ENCODE measurements at regions not wholly inside any gene's neighbourhood (a gene's known extent, or its start where the extent isn't known, plus 50 kb on each side); places are given as distances from the start of the nearest gene placed in this dataset.
"Not testable (repeated sequence)": the region's sequence is repeated elsewhere in the genome, so short reads cannot be mapped to it uniquely, and the experiment has no call there.

DNA sequence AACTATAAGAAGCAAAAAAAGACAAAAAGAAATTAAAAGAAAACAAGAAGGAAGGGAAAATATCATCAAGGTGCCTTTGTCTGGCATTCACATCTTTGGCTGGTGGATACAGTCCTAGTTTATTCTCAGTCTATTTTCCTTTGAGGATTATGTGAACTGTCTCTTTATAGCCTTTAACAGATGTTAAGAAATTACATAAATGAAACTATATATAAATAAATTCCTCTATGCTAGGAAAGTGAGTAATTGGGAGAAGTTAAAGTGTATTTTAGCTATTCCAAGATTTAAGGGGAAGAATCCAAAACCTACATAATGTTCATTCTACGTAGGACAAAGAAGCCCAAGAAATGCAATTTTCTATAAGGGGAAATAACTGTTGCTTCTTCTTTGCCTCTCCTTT, 316.3 kb downstream of the ADAMTS20 start:
- TF ChIP-seq, protein P1, sequence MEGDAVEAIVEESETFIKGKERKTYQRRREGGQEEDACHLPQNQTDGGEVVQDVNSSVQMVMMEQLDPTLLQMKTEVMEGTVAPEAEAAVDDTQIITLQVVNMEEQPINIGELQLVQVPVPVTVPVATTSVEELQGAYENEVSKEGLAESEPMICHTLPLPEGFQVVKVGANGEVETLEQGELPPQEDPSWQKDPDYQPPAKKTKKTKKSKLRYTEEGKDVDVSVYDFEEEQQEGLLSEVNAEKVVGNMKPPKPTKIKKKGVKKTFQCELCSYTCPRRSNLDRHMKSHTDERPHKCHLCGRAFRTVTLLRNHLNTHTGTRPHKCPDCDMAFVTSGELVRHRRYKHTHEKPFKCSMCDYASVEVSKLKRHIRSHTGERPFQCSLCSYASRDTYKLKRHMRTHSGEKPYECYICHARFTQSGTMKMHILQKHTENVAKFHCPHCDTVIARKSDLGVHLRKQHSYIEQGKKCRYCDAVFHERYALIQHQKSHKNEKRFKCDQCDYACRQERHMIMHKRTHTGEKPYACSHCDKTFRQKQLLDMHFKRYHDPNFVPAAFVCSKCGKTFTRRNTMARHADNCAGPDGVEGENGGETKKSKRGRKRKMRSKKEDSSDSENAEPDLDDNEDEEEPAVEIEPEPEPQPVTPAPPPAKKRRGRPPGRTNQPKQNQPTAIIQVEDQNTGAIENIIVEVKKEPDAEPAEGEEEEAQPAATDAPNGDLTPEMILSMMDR (IDR thresholded peaks at IDR 0.05; ENCODE audit: low read depth, low read length, missing control alignments): no peak
- DNase-seq (ENCODE audit: low read depth): no peak
- H3K4me3 ChIP-seq (ENCODE audit: low read depth, low read length): no peak overlapping the region

DNA sequence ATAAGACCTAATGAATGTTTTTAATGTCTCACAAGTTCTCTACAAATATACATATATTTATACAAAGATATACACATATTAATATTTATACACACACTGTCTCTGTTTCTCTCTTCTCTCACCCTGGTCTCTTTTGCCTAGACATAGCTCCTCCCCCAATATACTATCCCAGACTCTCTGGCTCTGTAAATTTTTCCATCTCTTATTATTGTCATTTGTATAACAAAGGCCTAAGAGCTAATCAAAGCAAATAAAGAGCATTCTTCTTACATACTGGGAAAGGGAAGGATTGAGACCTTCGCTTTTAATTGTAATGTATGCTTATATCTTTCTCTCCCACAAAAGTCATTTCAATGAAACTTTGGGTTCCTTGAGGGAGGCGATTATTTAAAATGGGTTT, 318.1 kb downstream of the ADAMTS20 start:
- TF ChIP-seq, protein P1 (IDR thresholded peaks at IDR 0.05; ENCODE audit: low read depth, low read length, missing control alignments): no peak
- DNase-seq (ENCODE audit: low read depth): no peak
- H3K4me3 ChIP-seq (ENCODE audit: low read depth, low read length): no peak overlapping the region

DNA sequence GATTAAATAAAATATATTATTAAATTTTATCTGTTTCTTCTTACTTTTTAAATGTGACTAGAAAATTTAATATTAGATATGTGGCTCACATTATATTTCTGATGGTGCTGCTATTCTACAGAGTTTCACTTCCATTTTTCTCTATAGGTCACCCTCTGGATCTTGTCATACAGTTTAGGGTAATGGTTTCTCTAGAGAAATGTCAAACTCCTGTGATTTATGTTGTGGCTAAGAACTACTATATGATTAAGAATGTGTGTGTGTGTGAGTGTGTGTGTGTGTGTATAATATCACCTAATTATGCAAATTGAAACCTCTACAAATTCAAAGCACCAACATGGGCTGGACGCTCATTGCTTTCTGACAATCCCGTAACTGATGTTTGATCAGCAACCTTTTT, 325.9 kb downstream of the ADAMTS20 start:
- H3K4me3 ChIP-seq (ENCODE audit: low read depth, low read length): no peak overlapping the region
- TF ChIP-seq, protein P1 (IDR thresholded peaks at IDR 0.05; ENCODE audit: low read depth, low read length, missing control alignments): no peak
- no peak for DNase-seq (ENCODE audit: low read depth)

DNA sequence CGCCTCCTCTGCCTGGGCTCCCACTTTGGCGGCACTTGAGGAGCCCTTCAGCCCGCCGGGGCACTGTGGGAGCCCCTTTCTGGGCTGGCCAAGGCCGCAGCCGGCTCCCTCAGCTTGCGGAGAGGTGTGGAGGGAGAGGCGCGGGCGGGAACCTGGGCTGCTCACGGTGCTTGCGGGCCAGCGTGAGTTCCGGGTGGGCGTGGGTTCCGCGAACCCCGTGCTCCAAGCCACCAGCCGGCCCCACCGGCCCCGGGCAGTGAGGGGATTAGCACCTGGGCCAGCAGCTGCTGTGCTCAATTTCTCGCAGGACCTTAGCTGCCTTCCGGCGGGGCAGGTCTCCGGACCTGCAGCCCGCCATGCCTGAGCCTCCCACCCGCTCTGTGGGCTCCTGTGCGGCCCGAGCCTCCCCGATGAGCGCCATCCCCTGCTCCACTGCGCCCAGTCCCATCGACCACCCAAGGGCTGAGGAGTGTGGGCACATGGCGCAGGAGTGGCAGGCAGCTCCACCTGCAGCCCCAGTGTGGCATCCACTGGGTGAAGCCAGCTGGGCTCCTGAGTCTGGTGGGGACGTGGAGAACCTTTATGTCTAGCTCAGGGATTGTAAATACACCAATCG, 327.7 kb downstream of the ADAMTS20 start:
- not testable (repeated sequence) for H3K4me3 ChIP-seq (ENCODE audit: low read depth, low read length); DNase-seq (ENCODE audit: low read depth)

DNA sequence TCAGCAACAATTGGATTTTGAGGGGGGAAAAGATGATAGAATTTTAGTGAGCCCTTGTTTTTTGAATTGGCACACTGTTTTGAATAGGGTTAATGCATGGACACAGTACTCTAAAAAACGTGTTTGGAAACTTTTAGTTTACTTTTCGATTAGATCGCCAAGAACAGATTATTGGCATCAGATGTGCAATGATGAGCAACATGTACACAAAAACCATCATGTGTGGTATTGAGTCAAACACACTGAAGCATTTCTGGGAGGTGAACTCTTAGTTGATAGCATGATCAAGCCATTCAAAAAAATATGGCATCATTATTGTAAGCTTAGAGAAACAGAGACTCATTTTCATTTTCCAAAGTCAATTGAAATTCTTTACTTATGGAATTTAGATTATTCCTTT, 329.2 kb downstream of the ADAMTS20 start:
- TF ChIP-seq, protein P1 (IDR thresholded peaks at IDR 0.05; ENCODE audit: low read depth, low read length, missing control alignments): no peak
- no peak for DNase-seq (ENCODE audit: low read depth)
- H3K4me3 ChIP-seq (ENCODE audit: low read depth, low read length): no peak overlapping the region

DNA sequence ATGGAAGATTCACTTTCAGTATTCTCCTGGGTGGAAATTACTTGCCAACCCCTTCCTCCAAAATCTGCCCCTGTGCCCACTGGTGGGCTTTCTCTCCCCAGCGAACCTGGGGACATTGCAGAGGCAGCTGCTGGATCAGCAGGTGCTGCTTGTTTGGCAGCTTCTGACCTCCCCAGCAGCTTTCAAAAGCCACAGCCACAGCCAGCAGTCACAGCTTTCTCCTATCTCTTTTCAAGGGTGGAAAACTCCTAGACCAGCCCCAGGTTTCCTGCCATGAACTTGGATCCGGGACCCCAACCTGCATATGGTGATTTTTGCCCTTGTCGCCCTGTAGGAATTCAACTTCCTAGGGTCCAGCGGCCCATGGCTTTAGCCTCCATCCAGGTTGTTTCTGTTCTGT, 330.8 kb downstream of the ADAMTS20 start:
- no peak overlapping the region for H3K4me3 ChIP-seq (ENCODE audit: low read depth, low read length)
- TF ChIP-seq, protein P1 (IDR thresholded peaks at IDR 0.05; ENCODE audit: low read depth, low read length, missing control alignments): no peak
- DNase-seq (ENCODE audit: low read depth): no peak

DNA sequence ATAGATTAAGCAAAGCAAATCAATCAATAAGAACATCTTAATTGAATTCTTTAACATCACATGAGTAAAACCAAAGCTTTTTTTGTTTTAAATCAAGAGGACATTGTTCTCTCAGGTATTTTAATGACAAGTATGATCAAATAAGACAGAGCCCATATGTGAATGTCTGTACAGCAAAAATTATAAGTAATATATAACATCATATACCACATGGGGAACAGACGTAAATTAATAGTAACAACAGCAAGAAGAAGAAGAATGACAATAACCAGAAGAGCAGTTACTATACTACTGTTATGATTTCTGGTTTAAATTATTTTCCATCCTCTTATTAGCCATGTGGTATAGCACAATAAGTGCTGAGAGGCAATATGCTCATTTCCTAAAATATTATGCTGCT, 335.5 kb downstream of the ADAMTS20 start:
- TF ChIP-seq, protein P1 (IDR thresholded peaks at IDR 0.05; ENCODE audit: low read depth, low read length, missing control alignments): no peak
- no peak for DNase-seq (ENCODE audit: low read depth)
- no peak overlapping the region for H3K4me3 ChIP-seq (ENCODE audit: low read depth, low read length)
